RWPE2 (cell line): ENCODE measurements at regions not wholly inside any gene's neighbourhood (a gene's known extent, or its start where the extent isn't known, plus 50 kb on each side); places are given as distances from the start of the nearest gene placed in this dataset.

Experiments used
- ATAC-seq: fragments of 200-7000 bp; cut with Tn5 transposase; 3 replicates; pipeline ENCODE4 v1.9.1; 2021; ENCODE audit warnings: low read depth
- DNase-seq: peaks from one replicate; pipeline ENCODE4 v3.0.0-alpha.2; 2020; ENCODE audit warnings: low spot score
- H3K27ac ChIP-seq: fragments of 450-650 bp; 2 replicates; pipeline ENCODE4 v1.5.1; 2017; ENCODE audit warnings: mild to moderate bottlenecking; ENCODE audit not compliant: poor library complexity, severe bottlenecking
- H3K27me3 ChIP-seq: fragments of 250-450 bp; sonication (Bioruptor Pico); 2 replicates; pipeline ENCODE4 v1.5.1; 2021; ENCODE audit warnings: mild to moderate bottlenecking, moderate library complexity; ENCODE audit not compliant: insufficient read depth, poor library complexity, severe bottlenecking
- H3K36me3 ChIP-seq: fragments of 250-450 bp; sonication (Bioruptor Pico); 2 replicates; pipeline ENCODE4 v1.5.1; 2020; ENCODE audit warnings: low read depth, mild to moderate bottlenecking, moderate library complexity
- H3K4me1 ChIP-seq: fragments of 250-450 bp; sonication (Bioruptor Pico); 2 replicates; pipeline ENCODE4 v1.5.1; 2021; ENCODE audit warnings: mild to moderate bottlenecking, moderate library complexity; ENCODE audit not compliant: insufficient read depth, poor library complexity, severe bottlenecking
- H3K4me3 ChIP-seq: fragments of 250-450 bp; sonication (Bioruptor Pico); 2 replicates; pipeline ENCODE4 v1.5.1; 2021; ENCODE audit warnings: mild to moderate bottlenecking, moderate library complexity; ENCODE audit not compliant: severe bottlenecking
- H3K9me3 ChIP-seq: fragments of 250-450 bp; sonication (Bioruptor Pico); 2 replicates; pipeline ENCODE4 v1.5.1; 2021; ENCODE audit warnings: mild to moderate bottlenecking, moderate library complexity; ENCODE audit not compliant: severe bottlenecking
- CTCF ChIP-seq: fragments of 450-650 bp; IDR thresholded peaks from one replicate; pipeline ENCODE4 v1.5.1; 2017; ENCODE audit warnings: mild to moderate bottlenecking, moderate library complexity; ENCODE audit not compliant: poor library complexity, severe bottlenecking

DNA sequence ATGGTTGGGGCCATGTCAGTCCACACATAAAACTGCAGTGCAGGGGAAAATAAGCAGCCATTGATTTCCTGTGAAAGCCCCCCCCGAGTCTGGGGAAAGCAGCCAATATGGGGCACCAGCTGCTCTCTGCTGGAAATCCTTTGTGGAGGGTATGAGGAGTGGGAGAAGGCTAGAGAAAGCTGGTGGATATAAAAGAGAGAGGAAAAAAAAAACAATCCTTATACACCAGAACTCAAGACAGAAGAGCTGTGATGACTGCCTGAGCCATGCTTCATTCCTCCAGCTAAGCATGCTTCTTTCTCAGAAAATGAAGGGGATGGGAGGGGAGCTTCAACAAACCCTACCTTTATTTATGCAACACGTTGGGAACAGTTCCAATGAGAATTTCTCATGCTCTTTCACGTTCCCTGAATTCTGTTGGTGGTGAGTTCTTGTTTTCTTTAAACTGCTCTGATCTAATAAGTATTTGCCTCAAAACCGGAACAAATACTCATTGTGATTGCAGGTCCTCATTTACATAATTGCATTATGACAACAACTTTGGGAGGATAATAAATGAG lies 688.0 kb upstream of the SEMA6A start:
- no peak for ATAC-seq

DNA sequence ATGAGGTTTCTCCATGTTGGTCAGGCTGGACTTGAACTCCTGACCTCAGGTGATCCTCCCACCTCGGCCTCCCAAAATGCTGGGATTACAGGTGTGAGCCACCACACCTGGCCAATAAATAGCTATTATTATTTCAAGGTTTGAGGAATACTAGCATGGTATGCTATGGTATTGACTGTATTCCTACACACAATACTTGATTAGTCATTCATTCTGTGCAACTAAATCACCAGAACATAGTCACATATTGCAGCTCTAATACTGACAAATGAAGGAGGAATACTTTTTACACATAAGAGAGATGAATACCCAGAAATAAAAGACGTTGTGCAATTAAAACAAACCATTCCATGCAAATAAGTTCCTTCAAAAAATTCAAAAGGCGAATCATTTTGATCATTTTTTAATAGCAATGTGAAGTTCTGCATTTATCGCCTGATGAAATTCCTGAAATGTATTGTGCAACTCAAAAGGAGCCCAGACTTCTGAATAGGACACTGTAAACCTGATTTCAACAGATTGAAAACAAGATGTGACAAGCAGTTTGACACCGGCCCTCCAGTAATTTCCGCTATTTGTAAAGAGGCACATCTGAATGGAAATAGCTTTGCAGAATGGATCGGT lies 687.4 kb upstream of the SEMA6A start:
- H3K36me3 ChIP-seq: no peaks in the 10 kb centered on the region
- no peak for DNase-seq
- H3K4me1 ChIP-seq: no peaks in the 10 kb centered on the region
- H3K4me3 ChIP-seq: no peak overlapping the region
- no peak for TF ChIP-seq CTCF
- H3K9me3 ChIP-seq: no peaks in the 10 kb centered on the region
- H3K27ac ChIP-seq: no peak overlapping the region
- no peaks in the 10 kb centered on the region for H3K27me3 ChIP-seq
- no peak; the same call in 2 of the 3 replicates for ATAC-seq

More for the DNA sequence above, 688.0 kb upstream of the SEMA6A start:
- no peak for DNase-seq
- no peak for TF ChIP-seq CTCF
- Histone ChIP-seq H3K27ac (no peak overlapping the region), H3K9me3 (no peaks in the 10 kb centered on the region), H3K27me3 (no peaks in the 10 kb centered on the region), H3K4me3 (no peak overlapping the region), H3K4me1 (no peaks in the 10 kb centered on the region), H3K36me3 (no peaks in the 10 kb centered on the region)

DNA sequence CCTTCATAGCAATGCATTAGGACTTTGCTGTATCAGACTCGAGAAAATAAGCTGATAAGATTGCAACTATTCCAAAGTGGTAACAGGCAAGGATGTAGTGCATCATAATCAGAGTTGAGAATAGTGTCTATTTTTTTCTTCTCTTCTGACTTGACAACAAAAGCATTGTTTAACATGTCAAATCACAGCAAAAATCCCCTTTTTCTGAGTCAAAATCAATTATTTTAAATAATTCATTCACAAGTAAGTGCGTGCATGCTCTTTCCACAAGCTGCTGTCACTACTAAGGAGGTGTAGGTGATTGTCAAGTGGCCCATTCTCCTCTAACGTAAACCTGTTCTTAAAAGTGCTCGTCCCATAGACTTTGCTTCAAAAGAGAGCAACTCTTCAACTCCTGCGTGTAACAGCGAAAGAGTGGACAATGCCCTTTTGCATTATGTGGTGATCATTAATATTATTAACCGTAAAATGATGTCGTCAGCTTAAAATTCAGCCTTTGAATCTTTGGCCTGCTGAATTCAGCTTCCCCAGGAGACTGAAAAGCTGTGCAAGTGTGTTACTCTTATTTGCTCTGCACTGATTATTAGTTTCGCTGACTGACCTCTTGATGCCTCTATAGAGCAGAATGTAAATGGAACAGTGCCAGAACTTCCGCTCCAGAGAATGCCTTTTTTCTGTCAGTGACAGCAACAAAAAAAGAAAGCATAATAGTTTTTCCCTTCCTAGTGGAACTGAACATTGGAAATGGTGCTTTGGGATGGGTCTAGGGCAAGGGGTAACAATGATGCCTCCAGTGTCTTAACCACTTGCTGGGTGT lies 680.8 kb upstream of the SEMA6A start:
- no peaks in the 10 kb centered on the region for H3K27me3 ChIP-seq
- H3K27ac ChIP-seq: no peak overlapping the region
- no peak for DNase-seq
- H3K9me3 ChIP-seq: no peaks in the 10 kb centered on the region
- H3K4me1 ChIP-seq: no peaks in the 10 kb centered on the region
- no peak for TF ChIP-seq CTCF
- ATAC-seq: no peak
- H3K4me3 ChIP-seq: no peak overlapping the region
- H3K36me3 ChIP-seq: no peaks in the 10 kb centered on the region

- DNase-seq: no peak
- Histone ChIP-seq H3K27me3 (no peaks in the 10 kb centered on the region), H3K4me1 (no peaks in the 10 kb centered on the region), H3K4me3 (no peak overlapping the region), H3K9me3 (no peaks in the 10 kb centered on the region), H3K27ac (no peak overlapping the region), H3K36me3 (no peaks in the 10 kb centered on the region)
- ATAC-seq: no peak
- no peak for TF ChIP-seq CTCF
Observed at GRCh38 chr5:117252566-117252965, 677.9 kb upstream of the SEMA6A start.
